ENCODE measurements at regions not wholly inside any gene's neighbourhood (a gene's known extent, or its start where the extent isn't known, plus 50 kb on each side); places are given as distances from the start of the nearest gene placed in this dataset.
A peak's percentile ranks its signal among the peaks of the same experiment; 100 is the strongest.

GRCh38 chr13:32880636-32881035 lies 135.6 kb upstream of the KL start:
- 20 to 100% (median 64%) methylated on average over 1 to 3 of the region's 3 CpGs; no CpG with 5 or more reads in 5 of the 10 experiments for WGBS, 10 experiments
- no peak for ATAC-seq (replicated peaks in 6 of 8)
- in situ Hi-C loops (cut with MboI; ENCODE audit: low pct_unique_long_range_greater_than_20kb in 2 of 9, low sequenced_read_pairs in 9 of 9, unreplicated experiment in 9 of 9): no loop called here
- no peaks in the 10 kb centered on the region for H3K4me1 ChIP-seq (replicated peaks in 1 of 2)
- H3K4me3 ChIP-seq: no peak overlapping the region
- no peak overlapping the region for H3K27ac ChIP-seq

- Histone ChIP-seq H3K27ac (no peak overlapping the region), H3K4me1 (replicated peaks in 1 of 2) (no peaks in the 10 kb centered on the region), H3K4me3 (no peak overlapping the region)
- ATAC-seq (replicated peaks in 6 of 8): peak in 7 of 8 experiments; percentile 24 to 93 (median 75)
- WGBS, 10 experiments: 22 to 100% (median 100%) methylated on average over 1 to 2 of the region's 2 CpGs; no CpG with 5 or more reads in 1 of the 10 experiments
- in situ Hi-C loops (cut with MboI; ENCODE audit: low pct_unique_long_range_greater_than_20kb in 2 of 9, low sequenced_read_pairs in 9 of 9, unreplicated experiment in 9 of 9): no loop called here
Measured at GRCh38 chr13:32881074-32881776, 135.0 kb upstream of the KL start.

- WGBS, 10 experiments: 20 to 83% (median 67%) methylated on average over 1 to 2 of the region's 2 CpGs; no CpG with 5 or more reads in 3 of the 10 experiments
- Histone ChIP-seq H3K27ac (no peak overlapping the region), H3K4me1 (replicated peaks in 1 of 2) (no peaks in the 10 kb centered on the region), H3K4me3 (no peak overlapping the region)
- ATAC-seq (replicated peaks in 6 of 8): peak in 1 of 8 experiments; percentile 41
- in situ Hi-C loops (cut with MboI; ENCODE audit: low pct_unique_long_range_greater_than_20kb in 2 of 9, low sequenced_read_pairs in 9 of 9, unreplicated experiment in 9 of 9): no loop called here
Measured at GRCh38 chr13:32881777-32882145, 134.5 kb upstream of the KL start.

- no peak for ATAC-seq (replicated peaks in 6 of 8)
- no peak overlapping the region for H3K4me3 ChIP-seq
- in situ Hi-C loops (cut with MboI; ENCODE audit: low pct_unique_long_range_greater_than_20kb in 2 of 9, low sequenced_read_pairs in 9 of 9, unreplicated experiment in 9 of 9): no loop called here
- no peaks in the 10 kb centered on the region for H3K4me1 ChIP-seq (replicated peaks in 1 of 2)
- no peak overlapping the region for H3K27ac ChIP-seq
Measured at GRCh38 chr13:32882691-32883090, 133.5 kb upstream of the KL start.

- Histone ChIP-seq H3K27ac (no peak overlapping the region), H3K4me1 (replicated peaks in 1 of 2) (no peaks in the 10 kb centered on the region), H3K4me3 (no peak overlapping the region)
- 17 to 100% (median 44%) methylated on average over 1 to 2 of the region's 2 CpGs; no CpG with 5 or more reads in 3 of the 10 experiments for WGBS, 10 experiments
- ATAC-seq (replicated peaks in 6 of 8): peak in 1 of 8 experiments; percentile 18
- in situ Hi-C loops (cut with MboI; ENCODE audit: low pct_unique_long_range_greater_than_20kb in 2 of 9, low sequenced_read_pairs in 9 of 9, unreplicated experiment in 9 of 9): no loop called here
Measured at GRCh38 chr13:32883474-32883873, 132.7 kb upstream of the KL start.

GRCh38 chr13:32887617-32888016 lies 128.6 kb upstream of the KL start:
- WGBS, 10 experiments: 79 to 100% (median 89%) methylated on average over 1 to 3 of the region's 3 CpGs
- no peak overlapping the region for H3K27ac ChIP-seq
- in situ Hi-C loops (cut with MboI; ENCODE audit: low pct_unique_long_range_greater_than_20kb in 2 of 9, low sequenced_read_pairs in 9 of 9, unreplicated experiment in 9 of 9): no loop called here
- no peak overlapping the region for H3K4me3 ChIP-seq
- no peaks in the 10 kb centered on the region for H3K4me1 ChIP-seq (replicated peaks in 1 of 2)
- ATAC-seq (replicated peaks in 6 of 8): no peak

- no peak for ATAC-seq (replicated peaks in 6 of 8)
- H3K27ac ChIP-seq: no peak overlapping the region
- WGBS, 10 experiments: 41 to 100% (median 69%) methylated on average over 1 to 3 of the region's 6 CpGs; no CpG with 5 or more reads in 4 of the 10 experiments
- H3K4me1 ChIP-seq (replicated peaks in 1 of 2): no peaks in the 10 kb centered on the region
- H3K4me3 ChIP-seq: no peak overlapping the region
- in situ Hi-C loops (cut with MboI; ENCODE audit: low pct_unique_long_range_greater_than_20kb in 2 of 9, low sequenced_read_pairs in 9 of 9, unreplicated experiment in 9 of 9): no loop called here
Measured at GRCh38 chr13:32889986-32890565, 126.1 kb upstream of the KL start.

- in situ Hi-C loops (cut with MboI; ENCODE audit: low pct_unique_long_range_greater_than_20kb in 2 of 9, low sequenced_read_pairs in 9 of 9, unreplicated experiment in 9 of 9): no loop called here
- ATAC-seq (replicated peaks in 6 of 8): no peak
- no peaks in the 10 kb centered on the region for H3K4me1 ChIP-seq (replicated peaks in 1 of 2)
- no peak overlapping the region for H3K27ac ChIP-seq
- no peak overlapping the region for H3K4me3 ChIP-seq
- WGBS, 10 experiments: 69 to 100% (median 87%) methylated on average over 3 to 6 of the region's 6 CpGs; no CpG with 5 or more reads in 1 of the 10 experiments
Measured at GRCh38 chr13:32893176-32893575, 123.0 kb upstream of the KL start.

- 33 to 100% (median 80%) methylated on average over 1 to 2 of the region's 2 CpGs; no CpG with 5 or more reads in 3 of the 10 experiments for WGBS, 10 experiments
- in situ Hi-C loops (cut with MboI; ENCODE audit: low pct_unique_long_range_greater_than_20kb in 2 of 9, low sequenced_read_pairs in 9 of 9, unreplicated experiment in 9 of 9): no loop called here
- no peak overlapping the region for H3K27ac ChIP-seq
- no peak overlapping the region for H3K4me3 ChIP-seq
- H3K4me1 ChIP-seq (replicated peaks in 1 of 2): no peaks in the 10 kb centered on the region
- peak in 1 of 8 experiments; percentile 15 for ATAC-seq (replicated peaks in 6 of 8)
Measured at GRCh38 chr13:32894589-32895001, 121.6 kb upstream of the KL start.

- Histone ChIP-seq H3K4me3 (no peak overlapping the region), H3K4me1 (replicated peaks in 1 of 2) (no peaks in the 10 kb centered on the region), H3K27ac (no peak overlapping the region)
- ATAC-seq (replicated peaks in 6 of 8): no peak
- 72 to 100% (median 88%) methylated on average over 2 to 3 of the region's 3 CpGs; no CpG with 5 or more reads in 1 of the 10 experiments for whole genome bisulfite sequencing, 10 experiments
- in situ Hi-C loops (cut with MboI; ENCODE audit: low pct_unique_long_range_greater_than_20kb in 2 of 9, low sequenced_read_pairs in 9 of 9, unreplicated experiment in 9 of 9): no loop called here
Measured at GRCh38 chr13:32895296-32895695, 120.9 kb upstream of the KL start.

GRCh38 chr13:32897296-32897695 lies 118.9 kb upstream of the KL start:
- ATAC-seq (replicated peaks in 6 of 8): no peak
- Histone ChIP-seq H3K4me3 (no peak overlapping the region), H3K4me1 (replicated peaks in 1 of 2) (no peaks in the 10 kb centered on the region), H3K27ac (no peak overlapping the region)
- in situ Hi-C loops (cut with MboI; ENCODE audit: low pct_unique_long_range_greater_than_20kb in 2 of 9, low sequenced_read_pairs in 9 of 9, unreplicated experiment in 9 of 9): no loop called here
- 57 to 100% (median 88%) methylated on average over 1 to 3 of the region's 4 CpGs; no CpG with 5 or more reads in 3 of the 10 experiments for WGBS, 10 experiments

- WGBS, 10 experiments: 0 to 100% (median 65%) methylated on average over 1 to 3 of the region's 3 CpGs; no CpG with 5 or more reads in 1 of the 10 experiments
- Histone ChIP-seq H3K27ac (no peak overlapping the region), H3K4me3 (no peak overlapping the region), H3K4me1 (replicated peaks in 1 of 2) (no peaks in the 10 kb centered on the region)
- in situ Hi-C loops (cut with MboI; ENCODE audit: low pct_unique_long_range_greater_than_20kb in 2 of 9, low sequenced_read_pairs in 9 of 9, unreplicated experiment in 9 of 9): loop anchor here in 1 of 9 experiments (25.0 kb wide), 1 partner anchor 315 kb away; the partner anchor contains the start of gene PDS5B
- ATAC-seq (replicated peaks in 6 of 8): peak in 3 of 8 experiments; percentile 26 to 36 (median 27)
Measured at GRCh38 chr13:32902029-32902780, 114.0 kb upstream of the KL start.

GRCh38 chr13:32902874-32903273 lies 113.3 kb upstream of the KL start:
- no peak overlapping the region for H3K4me3 ChIP-seq
- 7 to 92% (median 67%) methylated on average over 2 to 6 of the region's 8 CpGs; no CpG with 5 or more reads in 3 of the 10 experiments for WGBS, 10 experiments
- H3K4me1 ChIP-seq (replicated peaks in 1 of 2): no peaks in the 10 kb centered on the region
- H3K27ac ChIP-seq: no peak overlapping the region
- peak; percentile 52 to 99 (median 86) for ATAC-seq (replicated peaks in 6 of 8)
- in situ Hi-C loops (cut with MboI; ENCODE audit: low pct_unique_long_range_greater_than_20kb in 2 of 9, low sequenced_read_pairs in 9 of 9, unreplicated experiment in 9 of 9): loop anchor here in 1 of 9 experiments (25.0 kb wide), 1 partner anchor 316 kb away; the partner anchor contains the start of gene PDS5B

All from motor neuron (in vitro differentiated cells).